HCT116 (cell line): ENCODE measurements at regions not wholly inside any gene's neighbourhood (a gene's known extent, or its start where the extent isn't known, plus 50 kb on each side); places are given as distances from the start of the nearest gene placed in this dataset.

Experiments
- ATAC-seq: fragments of 200-7000 bp; cut with Tn5 transposase; 2 replicates; pipeline ENCODE4 v1.9.1; 2020; ENCODE audit warnings: mild to moderate bottlenecking, moderate library complexity
- BruUV-seq: library from RNA; stranded (reverse); fragments of 400-500 nt; replicated peaks from 2 replicates; lab custom pipeline; 2021; lab: Mats Ljungman, UMichigan
- CTCF ChIA-PET: fragments of 300-600 bp; sonication (Branson Sonifier 250); formaldehyde crosslinking; loops from one replicate; lab custom pipeline; 2021; ENCODE audit warnings: antibody characterized with exemption; lab: Charles Lee
- POLR2A ChIA-PET: fragments of 300-600, 350-600 bp; sonication (Branson Sonifier 250); formaldehyde crosslinking; loops from one replicate; lab custom pipeline; 2021; ENCODE audit warnings: antibody characterized with exemption; lab: Charles Lee
- RAD21 ChIA-PET, 2 experiments: fragments of 300-600 bp; sonication (Branson Sonifier 250); formaldehyde crosslinking; loops; one replicate each; lab custom pipeline; 2023; ENCODE audit warnings: low total read pairs in 2 of 2; ENCODE audit not compliant: uncharacterized antibody in 2 of 2, unreplicated experiment in 2 of 2, low non-redundant PET in 1 of 2; lab: Charles Lee
- DNase-seq: peaks from one replicate; pipeline ENCODE4 v3.0.0-alpha.2; 2010; ENCODE audit warnings: low read depth, low spot score
- H2AFZ ChIP-seq: fragments of 200-600 bp; shearing (Covaris generic), sonication (generic); 2 replicates; pipeline ENCODE4 v1.6.1; 2017; ENCODE audit warnings: low read depth, mixed run types, mixed read lengths, antibody characterized with exemption, low read length; ENCODE audit not compliant: poor library complexity, severe bottlenecking
- H3K27ac ChIP-seq: 2 replicates; pipeline ENCODE4 v1.5.1; 2012; ENCODE audit warnings: low read depth, low read length
- H3K27me3 ChIP-seq: fragments of 200-600 bp; sonication (generic); 2 replicates; pipeline ENCODE4 v1.6.1; 2016; ENCODE audit warnings: mixed run types, low read length, mixed read lengths; ENCODE audit not compliant: insufficient read depth
- H3K36me3 ChIP-seq, 2 experiments: fragments of 200-500 bp in 1 of 2; fragments of 200-600 bp in 1 of 2; sonication (Bioruptor generic) in 1 of 2; sonication (generic) in 1 of 2; 2 replicates each; pipeline versions ENCODE4 v1.5.1 to v1.6.1; 2014 to 2016; ENCODE audit warnings: low read length in 2 of 2, inconsistent platforms in 1 of 2, mixed read lengths in 1 of 2, mixed run types in 1 of 2; ENCODE audit not compliant: insufficient read depth in 2 of 2, control insufficient read depth in 1 of 2
- H3K4me1 ChIP-seq, 2 experiments: fragments of 200-600 bp in 1 of 2; sonication (generic) in 1 of 2; 2 replicates each; pipeline versions ENCODE4 v1.5.1 to v1.6.1; 2012 to 2017; ENCODE audit warnings: low read length in 2 of 2, inconsistent platforms in 1 of 2, mild to moderate bottlenecking in 1 of 2, mixed read lengths in 1 of 2, mixed run types in 1 of 2, moderate library complexity in 1 of 2; ENCODE audit not compliant: insufficient read depth in 2 of 2, control insufficient read depth in 1 of 2
- H3K4me2 ChIP-seq: fragments of 200-600 bp; sonication (generic); 2 replicates; pipeline ENCODE4 v1.6.1; 2017; ENCODE audit warnings: mixed run types, low read length, mixed read lengths
- H3K4me3 ChIP-seq, 2 experiments: fragments of 200-600 bp in 1 of 2; sonication (generic) in 1 of 2; replicated peaks in 1 of 2; 2 replicates each; pipeline ENCODE4 v1.5.1; 2011 to 2016; ENCODE audit warnings: low read length in 2 of 2, control low read depth in 1 of 2, low read depth in 1 of 2, mild to moderate bottlenecking in 1 of 2, mixed read lengths in 1 of 2, mixed run types in 1 of 2
- H3K79me2 ChIP-seq: fragments of 200-600 bp; sonication (generic); 2 replicates; pipeline ENCODE4 v1.6.1; 2017; ENCODE audit warnings: mild to moderate bottlenecking, mixed run types, low read length, moderate library complexity, mixed read lengths; ENCODE audit not compliant: insufficient read depth
- H3K9ac ChIP-seq: fragments of 200-600 bp; sonication (generic); 2 replicates; pipeline ENCODE4 v1.6.1; 2016; ENCODE audit warnings: low read length, mixed read lengths
- H3K9me2 ChIP-seq: fragments of 200-600 bp; sonication (generic), shearing (Covaris generic); 2 replicates; pipeline ENCODE4 v1.6.1; 2017; ENCODE audit warnings: mixed run types, mild to moderate bottlenecking, moderate library complexity; ENCODE audit not compliant: insufficient read depth
- H3K9me3 ChIP-seq, 2 experiments: fragments of 200-500 bp in 1 of 2; fragments of 200-600 bp in 1 of 2; sonication (Bioruptor generic) in 1 of 2; sonication (generic) in 1 of 2; 2 replicates each; pipeline ENCODE4 v1.6.1; 2014 to 2017; ENCODE audit warnings: low read length in 2 of 2, mixed read lengths in 2 of 2, inconsistent platforms in 1 of 2, low read depth in 1 of 2, mild to moderate bottlenecking in 1 of 2, mixed run types in 1 of 2, moderate library complexity in 1 of 2; ENCODE audit not compliant: control insufficient read depth in 1 of 2, insufficient read depth in 1 of 2
- H4K20me1 ChIP-seq: fragments of 200-600 bp; sonication (generic), shearing (Covaris generic); 2 replicates; pipeline ENCODE4 v1.6.1; 2017; ENCODE audit warnings: mixed run types, mild to moderate bottlenecking, moderate library complexity; ENCODE audit not compliant: insufficient read depth
- CEBPB ChIP-seq: IDR thresholded peaks from 2 replicates; pipeline ENCODE4 v1.6.1; 2012; ENCODE audit warnings: low read depth
- ELF1 ChIP-seq: IDR thresholded peaks from 2 replicates; pipeline ENCODE4 v1.6.1; 2012; ENCODE audit warnings: low read depth, borderline replicate concordance
- EZH2 ChIP-seq: fragments of 200-600 bp; sonication (generic); IDR thresholded peaks from 2 replicates; pipeline ENCODE4 v1.6.1; 2017; ENCODE audit warnings: antibody characterized with exemption, mixed run types
- POLR2AphosphoS5 ChIP-seq: IDR thresholded peaks from 2 replicates; pipeline ENCODE4 v1.6.1; 2011; ENCODE audit warnings: mild to moderate bottlenecking, low read depth, low read length, moderate library complexity
- RAD21 ChIP-seq: IDR thresholded peaks from 2 replicates; pipeline ENCODE4 v1.6.1; 2012; ENCODE audit warnings: low read depth, mild to moderate bottlenecking
- TCF7L2 ChIP-seq: IDR thresholded peaks from 2 replicates; pipeline ENCODE4 v1.7.0; 2011; ENCODE audit warnings: borderline replicate concordance, inconsistent platforms; ENCODE audit not compliant: insufficient read depth, insufficient read length; ENCODE audit errors: extremely low read depth
- YY1 ChIP-seq: IDR thresholded peaks from 2 replicates; pipeline ENCODE4 v1.6.1; 2011; ENCODE audit warnings: low read length, low read depth, moderate library complexity, mild to moderate bottlenecking; ENCODE audit not compliant: insufficient replicate concordance; ENCODE audit errors: extremely low read depth
- ZNF274 ChIP-seq: fragments of 200-500 bp; sonication (Bioruptor generic); IDR thresholded peaks from 2 replicates; pipeline ENCODE4 v1.6.1; 2014; ENCODE audit warnings: mild to moderate bottlenecking, low read depth, low read length, inconsistent platforms
- intact Hi-C: fragments of 100-400 bp; cut with micrococcal nuclease; formaldehyde crosslinking; loops from 2 replicates; pipeline ENCODE4 v1.10.0; 2022
- TF ChIP-seq, protein P1 (sequence below), 3 experiments: fragments of 200-600 bp in 1 of 3; sonication (generic) in 1 of 3; IDR thresholded peaks in 2 of 3; conservative IDR thresholded peaks in 1 of 3; 2 replicates each; pipeline ENCODE4 v1.5.1; 2012 to 2017; ENCODE audit warnings: low read depth in 2 of 3, low read length in 2 of 3, antibody characterized with exemption in 1 of 3, borderline replicate concordance in 1 of 3, control low read depth in 1 of 3, mild to moderate bottlenecking in 1 of 3, mixed read lengths in 1 of 3, mixed run types in 1 of 3, moderate library complexity in 1 of 3; ENCODE audit not compliant: insufficient read depth in 1 of 3
- TF ChIP-seq, protein P2 (sequence below): IDR thresholded peaks from 2 replicates; pipeline ENCODE4 v1.6.1; 2011; ENCODE audit warnings: mild to moderate bottlenecking, low read length, moderate library complexity; ENCODE audit not compliant: insufficient replicate concordance; ENCODE audit errors: extremely low read depth
- TF ChIP-seq, protein P3 (sequence below): IDR thresholded peaks from 2 replicates; pipeline ENCODE4 v1.6.1; 2012; ENCODE audit warnings: low read depth

DNA sequence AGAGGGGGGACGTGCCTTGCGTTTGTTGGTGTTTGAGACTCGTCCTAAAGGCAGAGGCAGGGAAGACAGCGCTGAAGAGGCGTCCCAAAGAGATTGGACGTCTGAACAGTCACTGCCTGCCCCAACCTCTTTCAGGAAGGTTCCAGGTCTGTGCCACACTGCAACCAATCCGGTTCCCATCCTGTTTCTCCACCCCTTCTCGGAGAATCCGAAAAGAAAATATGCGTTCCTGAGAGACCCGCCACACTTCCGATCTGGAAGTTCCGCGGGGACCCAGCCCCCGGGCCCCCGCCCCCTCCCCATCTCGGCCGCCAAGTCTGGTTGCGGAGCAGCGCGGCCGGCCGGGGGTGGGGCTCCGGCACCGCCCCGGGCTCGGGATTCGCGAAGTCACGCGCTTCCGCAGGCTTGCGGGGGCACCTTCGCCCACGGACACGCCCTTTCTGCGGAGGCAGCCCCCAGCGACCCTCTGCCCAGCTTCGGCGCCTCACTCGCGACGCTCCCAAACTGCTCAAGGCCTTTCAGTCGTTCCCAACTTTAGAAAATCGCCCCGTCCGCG is 124.5 kb upstream of the DPYD start (continued):
- TF ChIP-seq, protein P1, sequence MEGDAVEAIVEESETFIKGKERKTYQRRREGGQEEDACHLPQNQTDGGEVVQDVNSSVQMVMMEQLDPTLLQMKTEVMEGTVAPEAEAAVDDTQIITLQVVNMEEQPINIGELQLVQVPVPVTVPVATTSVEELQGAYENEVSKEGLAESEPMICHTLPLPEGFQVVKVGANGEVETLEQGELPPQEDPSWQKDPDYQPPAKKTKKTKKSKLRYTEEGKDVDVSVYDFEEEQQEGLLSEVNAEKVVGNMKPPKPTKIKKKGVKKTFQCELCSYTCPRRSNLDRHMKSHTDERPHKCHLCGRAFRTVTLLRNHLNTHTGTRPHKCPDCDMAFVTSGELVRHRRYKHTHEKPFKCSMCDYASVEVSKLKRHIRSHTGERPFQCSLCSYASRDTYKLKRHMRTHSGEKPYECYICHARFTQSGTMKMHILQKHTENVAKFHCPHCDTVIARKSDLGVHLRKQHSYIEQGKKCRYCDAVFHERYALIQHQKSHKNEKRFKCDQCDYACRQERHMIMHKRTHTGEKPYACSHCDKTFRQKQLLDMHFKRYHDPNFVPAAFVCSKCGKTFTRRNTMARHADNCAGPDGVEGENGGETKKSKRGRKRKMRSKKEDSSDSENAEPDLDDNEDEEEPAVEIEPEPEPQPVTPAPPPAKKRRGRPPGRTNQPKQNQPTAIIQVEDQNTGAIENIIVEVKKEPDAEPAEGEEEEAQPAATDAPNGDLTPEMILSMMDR (IDR thresholded peaks at IDR 0.05 in 2 of 3, conservative IDR thresholded peaks at IDR 0.05 in 1 of 3; ENCODE audit: borderline replicate concordance in 1 of 3, insufficient read depth in 1 of 3, low read depth in 2 of 3, low read length in 2 of 3), result no peak
- TF ChIP-seq ELF1, result no peak

DNA sequence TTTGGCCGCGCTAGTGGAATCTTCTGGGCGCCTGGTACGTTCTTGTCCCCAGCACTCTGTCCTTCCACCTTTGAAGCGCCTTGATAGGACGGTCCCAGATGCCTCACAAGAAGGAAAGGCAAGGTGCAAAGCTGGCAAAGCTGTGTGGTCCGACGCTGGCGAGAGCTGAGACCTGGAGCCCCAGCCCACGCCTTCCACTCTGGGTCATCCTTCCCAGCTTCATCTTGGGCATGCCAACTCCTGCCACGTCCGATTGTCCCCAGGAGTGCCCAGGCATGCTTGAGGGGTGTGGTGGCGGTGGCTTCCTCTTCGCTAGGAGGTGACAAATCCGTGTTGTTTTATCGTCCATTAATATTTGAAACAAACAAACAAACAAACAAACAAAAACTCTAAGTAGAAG is 123.9 kb upstream of the DPYD start:
- H3K27me3 ChIP-seq, result no peaks in the 10 kb centered on the region
- CTCF ChIA-PET, result no interaction called here
- DNase-seq (no peak), ATAC-seq (no peak)
- H3K4me2 ChIP-seq, result no peak overlapping the region
- intact Hi-C loops, result no loop called here
- H4K20me1 ChIP-seq, result no peaks in the 10 kb centered on the region
- no peaks in the 10 kb centered on the region for H3K9me3 ChIP-seq
- POLR2A ChIA-PET, result no interaction called here
- H3K79me2 ChIP-seq, result no peaks in the 10 kb centered on the region
- RAD21 ChIA-PET, result no interaction called here
- H3K4me3 ChIP-seq, result no peak overlapping the region
- no peak overlapping the region for H2AFZ ChIP-seq
- no peaks in the 10 kb centered on the region for H3K4me1 ChIP-seq
- no peak overlapping the region for H3K27ac ChIP-seq
- no peaks in the 10 kb centered on the region; the same call in 1 of the 2 replicates for H3K9me2 ChIP-seq
- BruUV-seq, result no TSS peak
- TF ChIP-seq, protein P2, sequence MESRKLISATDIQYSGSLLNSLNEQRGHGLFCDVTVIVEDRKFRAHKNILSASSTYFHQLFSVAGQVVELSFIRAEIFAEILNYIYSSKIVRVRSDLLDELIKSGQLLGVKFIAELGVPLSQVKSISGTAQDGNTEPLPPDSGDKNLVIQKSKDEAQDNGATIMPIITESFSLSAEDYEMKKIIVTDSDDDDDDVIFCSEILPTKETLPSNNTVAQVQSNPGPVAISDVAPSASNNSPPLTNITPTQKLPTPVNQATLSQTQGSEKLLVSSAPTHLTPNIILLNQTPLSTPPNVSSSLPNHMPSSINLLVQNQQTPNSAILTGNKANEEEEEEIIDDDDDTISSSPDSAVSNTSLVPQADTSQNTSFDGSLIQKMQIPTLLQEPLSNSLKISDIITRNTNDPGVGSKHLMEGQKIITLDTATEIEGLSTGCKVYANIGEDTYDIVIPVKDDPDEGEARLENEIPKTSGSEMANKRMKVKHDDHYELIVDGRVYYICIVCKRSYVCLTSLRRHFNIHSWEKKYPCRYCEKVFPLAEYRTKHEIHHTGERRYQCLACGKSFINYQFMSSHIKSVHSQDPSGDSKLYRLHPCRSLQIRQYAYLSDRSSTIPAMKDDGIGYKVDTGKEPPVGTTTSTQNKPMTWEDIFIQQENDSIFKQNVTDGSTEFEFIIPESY, result no peak
- TF ChIP-seq EZH2, result no peak
- TF ChIP-seq CEBPB, result no peak
- no peak for TF ChIP-seq RAD21
- TF ChIP-seq, protein P3, sequence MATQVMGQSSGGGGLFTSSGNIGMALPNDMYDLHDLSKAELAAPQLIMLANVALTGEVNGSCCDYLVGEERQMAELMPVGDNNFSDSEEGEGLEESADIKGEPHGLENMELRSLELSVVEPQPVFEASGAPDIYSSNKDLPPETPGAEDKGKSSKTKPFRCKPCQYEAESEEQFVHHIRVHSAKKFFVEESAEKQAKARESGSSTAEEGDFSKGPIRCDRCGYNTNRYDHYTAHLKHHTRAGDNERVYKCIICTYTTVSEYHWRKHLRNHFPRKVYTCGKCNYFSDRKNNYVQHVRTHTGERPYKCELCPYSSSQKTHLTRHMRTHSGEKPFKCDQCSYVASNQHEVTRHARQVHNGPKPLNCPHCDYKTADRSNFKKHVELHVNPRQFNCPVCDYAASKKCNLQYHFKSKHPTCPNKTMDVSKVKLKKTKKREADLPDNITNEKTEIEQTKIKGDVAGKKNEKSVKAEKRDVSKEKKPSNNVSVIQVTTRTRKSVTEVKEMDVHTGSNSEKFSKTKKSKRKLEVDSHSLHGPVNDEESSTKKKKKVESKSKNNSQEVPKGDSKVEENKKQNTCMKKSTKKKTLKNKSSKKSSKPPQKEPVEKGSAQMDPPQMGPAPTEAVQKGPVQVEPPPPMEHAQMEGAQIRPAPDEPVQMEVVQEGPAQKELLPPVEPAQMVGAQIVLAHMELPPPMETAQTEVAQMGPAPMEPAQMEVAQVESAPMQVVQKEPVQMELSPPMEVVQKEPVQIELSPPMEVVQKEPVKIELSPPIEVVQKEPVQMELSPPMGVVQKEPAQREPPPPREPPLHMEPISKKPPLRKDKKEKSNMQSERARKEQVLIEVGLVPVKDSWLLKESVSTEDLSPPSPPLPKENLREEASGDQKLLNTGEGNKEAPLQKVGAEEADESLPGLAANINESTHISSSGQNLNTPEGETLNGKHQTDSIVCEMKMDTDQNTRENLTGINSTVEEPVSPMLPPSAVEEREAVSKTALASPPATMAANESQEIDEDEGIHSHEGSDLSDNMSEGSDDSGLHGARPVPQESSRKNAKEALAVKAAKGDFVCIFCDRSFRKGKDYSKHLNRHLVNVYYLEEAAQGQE, result no peak
- no peak for TF ChIP-seq ZNF274
- TF ChIP-seq TCF7L2, result no peak
- no peak for TF ChIP-seq YY1
- TF ChIP-seq POLR2AphosphoS5, result no peak
- H3K9ac ChIP-seq, result no peak overlapping the region
- H3K36me3 ChIP-seq, result no peaks in the 10 kb centered on the region
